ENCODE measurements at regions not wholly inside any gene's neighbourhood (a gene's known extent, or its start where the extent isn't known, plus 50 kb on each side); places are given as distances from the start of the nearest gene placed in this dataset.

DNA sequence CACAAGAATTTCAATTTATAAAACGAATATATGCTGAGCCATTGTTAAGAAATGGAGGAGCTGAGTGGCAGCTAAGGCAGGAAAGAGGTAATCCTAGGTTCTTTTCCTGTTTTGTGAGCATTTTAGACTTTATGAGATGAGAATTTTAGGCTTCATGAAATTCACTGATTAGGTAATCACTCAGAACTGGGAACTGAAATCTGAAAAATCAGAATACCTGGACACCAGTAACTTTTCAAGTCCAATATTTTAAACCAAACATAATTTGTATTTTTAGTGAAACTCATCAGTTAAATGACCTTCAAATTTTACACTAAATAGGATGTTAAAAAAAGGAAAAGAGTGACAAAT, 389.9 kb downstream of the HTR1B start:
- no peak for DNase-seq (ENCODE audit: extremely low read depth, insufficient read length)
- Histone ChIP-seq H3K27me3 (replicated peaks; ENCODE audit: control insufficient read depth, insufficient read depth, low read length) (no peaks in the 10 kb centered on the region), H3K36me3 (ENCODE audit: control insufficient read depth, insufficient read depth, low read length) (no peaks in the 10 kb centered on the region), H3K4me3 (replicated peaks; ENCODE audit: low read depth, low read length) (no peak overlapping the region)
- TF ChIP-seq, protein P1, sequence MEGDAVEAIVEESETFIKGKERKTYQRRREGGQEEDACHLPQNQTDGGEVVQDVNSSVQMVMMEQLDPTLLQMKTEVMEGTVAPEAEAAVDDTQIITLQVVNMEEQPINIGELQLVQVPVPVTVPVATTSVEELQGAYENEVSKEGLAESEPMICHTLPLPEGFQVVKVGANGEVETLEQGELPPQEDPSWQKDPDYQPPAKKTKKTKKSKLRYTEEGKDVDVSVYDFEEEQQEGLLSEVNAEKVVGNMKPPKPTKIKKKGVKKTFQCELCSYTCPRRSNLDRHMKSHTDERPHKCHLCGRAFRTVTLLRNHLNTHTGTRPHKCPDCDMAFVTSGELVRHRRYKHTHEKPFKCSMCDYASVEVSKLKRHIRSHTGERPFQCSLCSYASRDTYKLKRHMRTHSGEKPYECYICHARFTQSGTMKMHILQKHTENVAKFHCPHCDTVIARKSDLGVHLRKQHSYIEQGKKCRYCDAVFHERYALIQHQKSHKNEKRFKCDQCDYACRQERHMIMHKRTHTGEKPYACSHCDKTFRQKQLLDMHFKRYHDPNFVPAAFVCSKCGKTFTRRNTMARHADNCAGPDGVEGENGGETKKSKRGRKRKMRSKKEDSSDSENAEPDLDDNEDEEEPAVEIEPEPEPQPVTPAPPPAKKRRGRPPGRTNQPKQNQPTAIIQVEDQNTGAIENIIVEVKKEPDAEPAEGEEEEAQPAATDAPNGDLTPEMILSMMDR (IDR thresholded peaks at IDR 0.05; ENCODE audit: insufficient read depth, low read length, poor library complexity, severe bottlenecking), result no peak

DNA sequence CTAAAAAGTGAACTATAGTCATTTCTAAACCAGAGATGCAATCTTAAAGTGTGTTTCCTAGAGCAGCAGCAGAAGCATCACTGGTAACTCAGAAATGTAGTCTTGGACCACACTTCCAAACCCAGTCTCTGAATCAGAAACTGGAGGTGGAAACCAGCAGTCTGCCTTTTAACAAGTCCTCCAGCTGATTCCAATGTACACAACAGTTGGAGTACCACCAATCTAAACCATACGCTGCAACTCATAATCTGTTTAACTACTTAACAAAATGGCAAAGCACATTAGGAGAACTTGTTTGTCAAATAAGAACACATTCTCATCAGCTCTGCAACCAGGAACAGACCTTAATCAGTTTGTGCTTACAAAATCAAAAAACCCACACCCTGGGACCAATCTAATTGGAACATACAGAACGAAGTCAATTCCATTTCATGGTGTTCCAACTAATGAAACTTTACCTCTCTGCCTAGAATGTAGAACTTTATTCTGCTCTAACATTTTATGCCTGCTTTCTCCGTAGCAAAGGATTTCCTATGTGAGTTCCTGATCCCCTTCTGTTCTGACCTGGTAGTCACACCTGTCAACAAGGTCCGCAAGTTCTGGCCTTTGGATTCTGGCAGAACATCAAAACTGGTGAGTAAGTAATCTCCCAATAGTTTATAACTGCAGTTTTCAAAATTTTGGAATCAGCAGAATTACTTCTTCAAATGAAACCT, 390.4 kb downstream of the HTR1B start:
- no peaks in the 10 kb centered on the region for H3K27me3 ChIP-seq (replicated peaks; ENCODE audit: control insufficient read depth, insufficient read depth, low read length)
- no peak for DNase-seq (ENCODE audit: extremely low read depth, insufficient read length)
- no peaks in the 10 kb centered on the region for H3K36me3 ChIP-seq (ENCODE audit: control insufficient read depth, insufficient read depth, low read length)
- TF ChIP-seq, protein P1 (IDR thresholded peaks at IDR 0.05; ENCODE audit: insufficient read depth, low read length, poor library complexity, severe bottlenecking), result no peak
- no peak overlapping the region for H3K4me3 ChIP-seq (replicated peaks; ENCODE audit: low read depth, low read length)

DNA sequence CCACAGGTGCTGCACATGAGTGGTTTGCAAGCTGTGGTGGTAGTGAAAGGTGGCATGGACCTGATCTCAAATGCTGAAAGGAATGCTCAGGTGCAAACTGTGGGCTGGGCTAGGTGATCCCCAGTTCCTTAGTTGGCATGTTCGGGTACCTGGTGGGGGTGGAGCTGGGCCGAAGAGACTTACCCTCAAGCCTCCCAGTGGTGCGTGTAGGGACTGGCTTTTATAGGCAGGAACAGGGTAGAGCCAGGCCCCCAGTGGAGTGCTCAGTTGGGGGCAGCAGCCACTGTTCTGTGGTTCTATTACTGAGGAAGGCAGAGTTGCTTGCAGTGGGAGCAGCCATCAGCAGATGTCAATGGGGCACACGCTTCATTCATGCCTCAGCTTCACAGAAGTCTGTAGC, 399.8 kb downstream of the HTR1B start:
- TF ChIP-seq, protein P1 (IDR thresholded peaks at IDR 0.05; ENCODE audit: insufficient read depth, low read length, poor library complexity, severe bottlenecking), result no peak

DNA sequence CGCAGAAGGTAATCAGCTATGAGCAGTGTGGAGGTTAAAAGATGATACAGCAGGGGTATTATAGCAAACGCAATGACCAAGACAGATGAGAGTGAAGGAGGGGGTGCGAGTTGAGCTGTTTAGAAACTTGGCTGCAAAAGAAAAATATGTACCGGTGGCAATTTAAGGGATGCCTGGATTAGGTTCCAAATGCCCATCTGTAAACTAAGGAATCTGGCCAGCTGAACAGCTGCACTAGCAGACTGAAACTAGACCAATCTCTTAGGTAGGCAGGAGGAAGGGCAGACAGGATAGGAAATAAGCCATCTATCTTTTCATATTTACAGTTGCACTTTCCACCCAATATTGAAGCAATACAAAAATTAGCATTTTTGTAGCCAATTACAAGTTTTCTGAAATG, 407.6 kb downstream of the HTR1B start:
- DNase-seq (ENCODE audit: extremely low read depth, insufficient read length), result no peak
- Histone ChIP-seq H3K27me3 (replicated peaks; ENCODE audit: control insufficient read depth, insufficient read depth, low read length) (no peaks in the 10 kb centered on the region), H3K4me3 (replicated peaks; ENCODE audit: low read depth, low read length) (no peak overlapping the region), H3K36me3 (ENCODE audit: control insufficient read depth, insufficient read depth, low read length) (no peaks in the 10 kb centered on the region)
- TF ChIP-seq, protein P1 (IDR thresholded peaks at IDR 0.05; ENCODE audit: insufficient read depth, low read length, poor library complexity, severe bottlenecking), result no peak

More for the DNA sequence above, 399.8 kb downstream of the HTR1B start:
- Histone ChIP-seq H3K27me3 (replicated peaks; ENCODE audit: control insufficient read depth, insufficient read depth, low read length) (no peaks in the 10 kb centered on the region), H3K4me3 (replicated peaks; ENCODE audit: low read depth, low read length) (no peak overlapping the region), H3K36me3 (ENCODE audit: control insufficient read depth, insufficient read depth, low read length) (no peaks in the 10 kb centered on the region)
- no peak for DNase-seq (ENCODE audit: extremely low read depth, insufficient read length)

DNA sequence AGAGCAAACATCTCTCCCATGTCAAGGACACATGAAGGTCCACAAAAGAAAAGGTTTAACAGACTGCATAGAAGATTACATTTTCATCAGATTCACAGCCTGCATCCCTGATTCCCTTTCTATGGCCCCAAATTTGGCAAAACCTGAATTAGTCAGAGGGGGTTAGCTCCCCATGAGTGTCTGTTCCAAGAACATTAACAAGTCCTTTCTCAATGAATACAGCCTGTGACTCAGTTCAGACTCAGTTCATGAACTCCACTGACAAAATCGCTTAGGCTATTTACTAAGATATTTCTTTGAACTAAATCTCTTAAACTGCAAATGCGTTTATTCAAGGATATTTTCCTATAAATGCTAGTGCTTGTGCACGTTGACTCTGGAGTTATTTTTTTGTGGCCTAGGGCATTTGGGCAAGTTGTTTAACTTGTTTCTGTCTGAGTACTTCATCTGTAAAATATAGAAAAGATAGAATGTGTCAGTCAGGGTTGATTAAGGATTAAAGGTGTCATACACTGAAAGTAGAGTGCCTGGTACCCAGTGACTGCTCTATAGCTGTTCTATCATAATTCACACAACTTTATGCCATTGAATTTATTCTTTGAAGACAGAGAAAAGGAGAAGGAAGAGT, 422.6 kb downstream of the HTR1B start:
- H3K27me3 ChIP-seq (replicated peaks; ENCODE audit: control insufficient read depth, insufficient read depth, low read length), result no peaks in the 10 kb centered on the region
- TF ChIP-seq, protein P1 (IDR thresholded peaks at IDR 0.05; ENCODE audit: insufficient read depth, low read length, poor library complexity, severe bottlenecking), result no peak
- no peak overlapping the region for H3K4me3 ChIP-seq (replicated peaks; ENCODE audit: low read depth, low read length)
- no peak for DNase-seq (ENCODE audit: extremely low read depth, insufficient read length)
- no peaks in the 10 kb centered on the region for H3K36me3 ChIP-seq (ENCODE audit: control insufficient read depth, insufficient read depth, low read length)
